Fibroblast of gingiva (primary cell): ENCODE measurements at regions not wholly inside any gene's neighbourhood (a gene's known extent, or its start where the extent isn't known, plus 50 kb on each side); places are given as distances from the start of the nearest gene placed in this dataset.
"Not testable (repeated sequence)": the region's sequence is repeated elsewhere in the genome, so short reads cannot be mapped to it uniquely, and the experiment has no call there.

Experiments
- DNase-seq: peaks from one replicate; pipeline ENCODE4 v3.0.0-alpha.2; 2011; ENCODE audit warnings: low read depth

GRCh38 chr17:33564146-33564545, 271.1 kb upstream of the ASIC2 start:
- no peak for DNase-seq

GRCh38 chr17:33567223-33567622, 274.1 kb upstream of the ASIC2 start:
- no peak for DNase-seq

- no peak for DNase-seq
Observed at GRCh38 chr17:33572615-33573014, 279.5 kb upstream of the ASIC2 start.

- DNase-seq: no peak
Observed at GRCh38 chr17:33574942-33575445, 281.9 kb upstream of the ASIC2 start.

GRCh38 chr17:33579740-33580139, 286.6 kb upstream of the ASIC2 start:
- not testable (repeated sequence) for DNase-seq

- no peak for DNase-seq
Observed at GRCh38 chr17:33580215-33580614, 287.1 kb upstream of the ASIC2 start.

GRCh38 chr17:33582661-33583060, 289.6 kb upstream of the ASIC2 start:
- DNase-seq: no peak

- no peak for DNase-seq
Observed at GRCh38 chr17:33583518-33584417, 290.7 kb upstream of the ASIC2 start.

- DNase-seq: no peak
Observed at GRCh38 chr17:33593991-33594390, 300.9 kb upstream of the ASIC2 start.

- no peak for DNase-seq
Observed at GRCh38 chr17:33595828-33596227, 302.7 kb upstream of the ASIC2 start.

GRCh38 chr17:33596899-33597298, 303.8 kb upstream of the ASIC2 start:
- DNase-seq: no peak

GRCh38 chr17:33598797-33599196, 305.7 kb upstream of the ASIC2 start:
- DNase-seq: no peak

- no peak for DNase-seq
Observed at GRCh38 chr17:33602981-33603380, 309.9 kb upstream of the ASIC2 start.

GRCh38 chr17:33603789-33604188, 310.7 kb upstream of the ASIC2 start:
- no peak for DNase-seq

GRCh38 chr17:33611532-33611931, 318.4 kb upstream of the ASIC2 start:
- no peak for DNase-seq

- no peak for DNase-seq
Observed at GRCh38 chr17:33615861-33616260, 322.8 kb upstream of the ASIC2 start.

- DNase-seq: no peak
Observed at GRCh38 chr17:33623841-33624240, 330.7 kb upstream of the ASIC2 start.

GRCh38 chr17:33628500-33629346, 335.6 kb upstream of the ASIC2 start:
- no peak for DNase-seq

- DNase-seq: no peak
Observed at GRCh38 chr17:33633446-33633845, 340.4 kb upstream of the ASIC2 start.

GRCh38 chr17:33637534-33637933, 344.4 kb upstream of the ASIC2 start:
- DNase-seq: no peak

- no peak for DNase-seq
Observed at GRCh38 chr17:33639103-33639880, 346.2 kb upstream of the ASIC2 start.

GRCh38 chr17:33640629-33641028, 347.5 kb upstream of the ASIC2 start:
- no peak for DNase-seq
